Neural crest cell (in vitro differentiated cells): ENCODE measurements at regions not wholly inside any gene's neighbourhood (a gene's known extent, or its start where the extent isn't known, plus 50 kb on each side); places are given as distances from the start of the nearest gene placed in this dataset.

Experiments
- DNase-seq: peaks from one replicate; pipeline ENCODE4 v3.0.0; 2021; ENCODE audit warnings: low read depth, mixed read lengths, low spot score
- H3K27ac Mint-ChIP-seq: one replicate; pipeline ENCODE4 v1.8.0; 2021; ENCODE audit warnings: mild to moderate bottlenecking, mixed read lengths; ENCODE audit not compliant: unreplicated experiment
- H3K27me3 Mint-ChIP-seq: 2 replicates; pipeline ENCODE4 v1.8.0; 2021; ENCODE audit warnings: low read depth, mild to moderate bottlenecking, mixed read lengths
- H3K36me3 Mint-ChIP-seq: 2 replicates; pipeline ENCODE4 v1.8.0; 2021; ENCODE audit warnings: low read depth, mild to moderate bottlenecking, mixed read lengths
- H3K4me1 Mint-ChIP-seq: 2 replicates; pipeline ENCODE4 v1.8.0; 2021; ENCODE audit warnings: mixed read lengths
- H3K4me3 Mint-ChIP-seq: one replicate; pipeline ENCODE4 v1.8.0; 2021; ENCODE audit warnings: mild to moderate bottlenecking, mixed read lengths
- H3K9me3 Mint-ChIP-seq: 2 replicates; pipeline ENCODE4 v1.8.0; 2021; ENCODE audit warnings: mixed read lengths
- CTCF ChIP-seq: fragments of 200-600 bp; sonication (generic); conservative IDR thresholded peaks from 2 replicates; pipeline ENCODE4 v1.5.0; 2021; ENCODE audit warnings: antibody characterized with exemption, mild to moderate bottlenecking

GRCh38 chr6:144862769-144863168 is 577.6 kb downstream of the UTRN start:
- Mint-ChIP-seq H3K4me1 (no peaks in the 10 kb centered on the region), H3K36me3 (peaks cover 21% of the 10 kb centered on the region), H3K27ac (no peak overlapping the region), H3K9me3 (peaks cover 22% of the 10 kb centered on the region), H3K27me3 (no peaks in the 10 kb centered on the region), H3K4me3 (no peak overlapping the region)
- no peak for TF ChIP-seq CTCF
- no peak for DNase-seq

GRCh38 chr6:144867761-144868160 is 582.6 kb downstream of the UTRN start:
- Mint-ChIP-seq H3K27me3 (no peaks in the 10 kb centered on the region), H3K4me1 (no peaks in the 10 kb centered on the region), H3K4me3 (no peak overlapping the region), H3K36me3 (peaks cover 15% of the 10 kb centered on the region), H3K27ac (peak overlapping the region; percentile 9), H3K9me3 (peaks cover 19% of the 10 kb centered on the region)
- no peak for TF ChIP-seq CTCF
- DNase-seq: no peak

- H3K27ac Mint-ChIP-seq: no peak overlapping the region
- H3K36me3 Mint-ChIP-seq: peaks cover 13% of the 10 kb centered on the region
- DNase-seq: no peak
- H3K27me3 Mint-ChIP-seq: no peaks in the 10 kb centered on the region
- no peak for TF ChIP-seq CTCF
- no peak overlapping the region for H3K4me3 Mint-ChIP-seq
- H3K9me3 Mint-ChIP-seq: peaks cover 21% of the 10 kb centered on the region
- H3K4me1 Mint-ChIP-seq: peaks cover 18% of the 10 kb centered on the region
Observed at GRCh38 chr6:144870782-144871181, 585.6 kb downstream of the UTRN start.

GRCh38 chr6:144873623-144874378 is 588.7 kb downstream of the UTRN start:
- no peak for DNase-seq
- H3K9me3 Mint-ChIP-seq: peaks cover 17% of the 10 kb centered on the region
- H3K4me1 Mint-ChIP-seq: peaks cover 22% of the 10 kb centered on the region
- peak overlapping the region; percentile 65 for H3K27ac Mint-ChIP-seq
- H3K4me3 Mint-ChIP-seq: no peak overlapping the region
- H3K36me3 Mint-ChIP-seq: peaks cover 13% of the 10 kb centered on the region
- TF ChIP-seq CTCF: no peak
- no peaks in the 10 kb centered on the region for H3K27me3 Mint-ChIP-seq

GRCh38 chr6:144876689-144877088 is 591.6 kb downstream of the UTRN start:
- Mint-ChIP-seq H3K36me3 (peaks cover 10% of the 10 kb centered on the region), H3K9me3 (peaks cover 10% of the 10 kb centered on the region), H3K4me3 (no peak overlapping the region), H3K4me1 (peaks cover 22% of the 10 kb centered on the region), H3K27me3 (no peaks in the 10 kb centered on the region), H3K27ac (no peak overlapping the region)
- no peak for TF ChIP-seq CTCF
- DNase-seq: no peak
